ENCODE measurements at regions not wholly inside any gene's neighbourhood (a gene's known extent, or its start where the extent isn't known, plus 50 kb on each side); places are given as distances from the start of the nearest gene placed in this dataset.
A peak's percentile ranks its signal among the peaks of the same experiment; 100 is the strongest.

- TF ChIP-seq RFX5 (IDR thresholded peaks at IDR 0.05; ENCODE audit: low read depth, low read length) (no peak), BHLHE40 (IDR thresholded peaks at IDR 0.05; ENCODE audit: borderline replicate concordance in 1 of 2, low read depth in 2 of 2, low read length in 1 of 2) (peak; percentile 78 to 82), POLR2AphosphoS5 (IDR thresholded peaks at IDR 0.05; ENCODE audit: low read length) (no peak), CTCF (IDR thresholded peaks at IDR 0.05 in 2 of 3, conservative IDR thresholded peaks at IDR 0.05 in 1 of 3; ENCODE audit: control insufficient read depth in 2 of 3, extremely low read depth in 1 of 3, insufficient read depth in 1 of 3, low read depth in 3 of 3, low read length in 3 of 3) (no peak), IRF4 (IDR thresholded peaks at IDR 0.05; ENCODE audit: low read depth, low read length) (peak; percentile 99), EZH2 (IDR thresholded peaks at IDR 0.05; ENCODE audit: borderline replicate concordance, control insufficient read depth, low read depth, low read length) (0 out of 2 replicates have a peak, but pooled peaks have one; percentile 30), RCOR1 (conservative IDR thresholded peaks at IDR 0.05; ENCODE audit: low read depth, low read length) (no peak), POLR2A (IDR thresholded peaks at IDR 0.05; ENCODE audit: low read depth, low read length) (no peak), SMAD1 (IDR thresholded peaks at IDR 0.05; ENCODE audit: low read depth, partially characterized antibody) (no peak)
Measured at GRCh38 chr15:100703032-100703578, 100.7 kb downstream of the ASB7 start.

All from GM12878 (cell line).